SK-N-MC (cell line): ENCODE measurements at regions not wholly inside any gene's neighbourhood (a gene's known extent, or its start where the extent isn't known, plus 50 kb on each side); places are given as distances from the start of the nearest gene placed in this dataset.

ENCODE experiments used
- DNase-seq: peaks from one replicate; pipeline ENCODE4 v3.0.0-alpha.2; 2011; ENCODE audit warnings: low read depth, low spot score
- H3K27ac ChIP-seq: fragments of 200-600 bp; sonication (generic); 2 replicates; pipeline ENCODE4 v1.5.1; 2016; ENCODE audit warnings: mixed run types
- H3K36me3 ChIP-seq: fragments of 200-600 bp; sonication (generic); 2 replicates; pipeline ENCODE4 v1.6.1; 2017; ENCODE audit warnings: antibody characterized with exemption, low read length, mixed read lengths; ENCODE audit not compliant: insufficient read depth
- H3K4me3 ChIP-seq: fragments of 200-600 bp; sonication (generic); 2 replicates; pipeline ENCODE4 v1.5.1; 2016
- H3K9ac ChIP-seq: fragments of 200-600 bp; sonication (generic); 2 replicates; pipeline ENCODE4 v1.8.0; 2017; ENCODE audit warnings: mixed run types, mixed read lengths; ENCODE audit not compliant: insufficient read length
- H3K9me3 ChIP-seq: fragments of 200-600 bp; sonication (generic); 2 replicates; pipeline ENCODE4 v1.6.1; 2017; ENCODE audit warnings: low read depth, mild to moderate bottlenecking, antibody characterized with exemption, low read length, moderate library complexity, mixed read lengths
- EZH2 ChIP-seq: fragments of 200-600 bp; sonication (generic); IDR thresholded peaks from one replicate; pipeline ENCODE4 v1.6.1; 2017; ENCODE audit warnings: antibody characterized with exemption
- FOXP2 ChIP-seq: optimal IDR thresholded peaks from 2 replicates; pipeline ENCODE3; 2011; ENCODE audit warnings: mild to moderate bottlenecking, moderate library complexity; ENCODE audit not compliant: insufficient read depth; ENCODE audit errors: extremely low read length, control extremely low read depth
- POLR2AphosphoS5 ChIP-seq: IDR thresholded peaks from 2 replicates; pipeline ENCODE4 v1.6.1; 2012; ENCODE audit warnings: mild to moderate bottlenecking, low read depth, low read length, borderline replicate concordance

- H3K27ac ChIP-seq: no peak overlapping the region
- no peak overlapping the region for H3K9ac ChIP-seq
- H3K4me3 ChIP-seq: no peak overlapping the region
- H3K9me3 ChIP-seq: no peaks in the 10 kb centered on the region
- TF ChIP-seq FOXP2 (no peak), EZH2 (no peak), POLR2AphosphoS5 (no peak)
- DNase-seq: no peak
- H3K36me3 ChIP-seq: no peaks in the 10 kb centered on the region
Measured at GRCh38 chr12:28618171-28618570, 427.9 kb downstream of the CCDC91 start.

GRCh38 chr12:28618772-28619171 lies 428.5 kb downstream of the CCDC91 start:
- no peak for DNase-seq
- Histone ChIP-seq H3K36me3 (no peaks in the 10 kb centered on the region), H3K4me3 (no peak overlapping the region), H3K9ac (no peak overlapping the region), H3K9me3 (no peaks in the 10 kb centered on the region), H3K27ac (no peak overlapping the region)
- TF ChIP-seq POLR2AphosphoS5: no peak
- no peak for TF ChIP-seq FOXP2
- no peak for TF ChIP-seq EZH2

- no peaks in the 10 kb centered on the region for H3K9me3 ChIP-seq
- TF ChIP-seq EZH2 (no peak), FOXP2 (no peak), POLR2AphosphoS5 (no peak)
- H3K4me3 ChIP-seq: no peak overlapping the region
- H3K9ac ChIP-seq: no peak overlapping the region
- no peaks in the 10 kb centered on the region for H3K36me3 ChIP-seq
- no peak for DNase-seq
- H3K27ac ChIP-seq: no peak overlapping the region
Measured at GRCh38 chr12:28620281-28620680, 430.0 kb downstream of the CCDC91 start.

GRCh38 chr12:28622406-28622805 lies 432.1 kb downstream of the CCDC91 start:
- no peak overlapping the region for H3K4me3 ChIP-seq
- no peak overlapping the region for H3K9ac ChIP-seq
- TF ChIP-seq POLR2AphosphoS5: no peak
- no peak for TF ChIP-seq FOXP2
- no peak for TF ChIP-seq EZH2
- H3K27ac ChIP-seq: no peak overlapping the region
- H3K9me3 ChIP-seq: no peaks in the 10 kb centered on the region
- no peaks in the 10 kb centered on the region for H3K36me3 ChIP-seq
- DNase-seq: no peak

- Histone ChIP-seq H3K9ac (no peak overlapping the region), H3K27ac (no peak overlapping the region), H3K9me3 (no peaks in the 10 kb centered on the region), H3K36me3 (no peaks in the 10 kb centered on the region), H3K4me3 (no peak overlapping the region)
- no peak for DNase-seq
- TF ChIP-seq POLR2AphosphoS5 (no peak), FOXP2 (no peak), EZH2 (no peak)
Measured at GRCh38 chr12:28626504-28626903, 436.2 kb downstream of the CCDC91 start.

- TF ChIP-seq FOXP2 (no peak), EZH2 (no peak), POLR2AphosphoS5 (no peak)
- Histone ChIP-seq H3K4me3 (no peak overlapping the region), H3K36me3 (no peaks in the 10 kb centered on the region), H3K9me3 (no peaks in the 10 kb centered on the region), H3K27ac (no peak overlapping the region), H3K9ac (no peak overlapping the region)
- no peak for DNase-seq
Measured at GRCh38 chr12:28629691-28630090, 439.4 kb downstream of the CCDC91 start.

GRCh38 chr12:28631831-28632230 lies 441.6 kb downstream of the CCDC91 start:
- Histone ChIP-seq H3K4me3 (no peak overlapping the region), H3K27ac (no peak overlapping the region), H3K36me3 (no peaks in the 10 kb centered on the region), H3K9ac (no peak overlapping the region), H3K9me3 (no peaks in the 10 kb centered on the region)
- no peak for DNase-seq
- TF ChIP-seq FOXP2: no peak
- no peak for TF ChIP-seq EZH2
- no peak for TF ChIP-seq POLR2AphosphoS5

GRCh38 chr12:28640519-28640918 lies 450.3 kb downstream of the CCDC91 start:
- Histone ChIP-seq H3K36me3 (no peaks in the 10 kb centered on the region), H3K4me3 (no peak overlapping the region), H3K9me3 (no peaks in the 10 kb centered on the region), H3K9ac (no peak overlapping the region), H3K27ac (no peak overlapping the region)
- no peak for TF ChIP-seq POLR2AphosphoS5
- no peak for TF ChIP-seq FOXP2
- no peak for TF ChIP-seq EZH2
- no peak for DNase-seq

GRCh38 chr12:28645436-28645835 lies 455.2 kb downstream of the CCDC91 start:
- DNase-seq: no peak
- no peak overlapping the region for H3K4me3 ChIP-seq
- H3K9ac ChIP-seq: no peak overlapping the region
- H3K9me3 ChIP-seq: no peaks in the 10 kb centered on the region
- no peak overlapping the region for H3K27ac ChIP-seq
- no peak for TF ChIP-seq EZH2
- TF ChIP-seq POLR2AphosphoS5: no peak
- no peak for TF ChIP-seq FOXP2
- no peaks in the 10 kb centered on the region for H3K36me3 ChIP-seq

- H3K27ac ChIP-seq: no peak overlapping the region
- TF ChIP-seq FOXP2: no peak
- TF ChIP-seq POLR2AphosphoS5: no peak
- no peak for TF ChIP-seq EZH2
- H3K9me3 ChIP-seq: no peaks in the 10 kb centered on the region
- H3K9ac ChIP-seq: no peak overlapping the region
- no peaks in the 10 kb centered on the region for H3K36me3 ChIP-seq
- no peak overlapping the region for H3K4me3 ChIP-seq
- no peak for DNase-seq
Measured at GRCh38 chr12:28645891-28646290, 455.6 kb downstream of the CCDC91 start.
